Endothelial cell of umbilical vein (primary cell): ENCODE measurements at regions not wholly inside any gene's neighbourhood (a gene's known extent, or its start where the extent isn't known, plus 50 kb on each side); places are given as distances from the start of the nearest gene placed in this dataset.

ENCODE experiments used
- BruUV-seq: library from RNA; stranded (reverse); fragments of 400-500 nt; replicated peaks from 2 replicates; lab custom pipeline; 2021; lab: Mats Ljungman, UMichigan
- CTCF ChIA-PET: fragments of 300-600, 350-600 bp; sonication (Branson Sonifier 250); formaldehyde crosslinking; loops from one replicate; lab custom pipeline; 2021; ENCODE audit warnings: antibody characterized with exemption, inconsistent platforms; lab: Charles Lee
- POLR2A ChIA-PET: fragments of 300-600, 350-600 bp; sonication (Branson Sonifier 250); formaldehyde crosslinking; loops from one replicate; lab custom pipeline; 2021; ENCODE audit warnings: antibody characterized with exemption, inconsistent platforms; lab: Charles Lee
- DNase-seq: peaks from one replicate; pipeline ENCODE4 v3.0.0-alpha.2; 2011; ENCODE audit warnings: low read depth, low spot score
- FAIRE-seq: peaks from 2 replicates; lab custom pipeline; 2011; peaks lifted over from hg19 to GRCh38; lab: Jason Lieb, UNC
- H2AFZ ChIP-seq: 2 replicates; pipeline ENCODE4 v1.6.0; 2012; ENCODE audit warnings: low read depth, low read length, control low read depth, inconsistent platforms
- H3K27ac ChIP-seq: 2 replicates; pipeline ENCODE4 v1.5.1; 2011; ENCODE audit warnings: low read depth, mild to moderate bottlenecking, control low read depth, low read length, moderate library complexity; ENCODE audit not compliant: insufficient read depth
- H3K27me3 ChIP-seq, 2 experiments: 2 replicates each; pipeline versions ENCODE4 v1.6.0 to v1.6.1; 2011; ENCODE audit warnings: low read length in 2 of 2, mixed read lengths in 1 of 2; ENCODE audit not compliant: control insufficient read depth in 2 of 2, insufficient read depth in 2 of 2
- H3K36me3 ChIP-seq, 2 experiments: 2 replicates in 1 of 2; 3 replicates in 1 of 2; pipeline ENCODE4 v1.5.1; 2011; ENCODE audit warnings: low read length in 2 of 2, mild to moderate bottlenecking in 1 of 2, moderate library complexity in 1 of 2; ENCODE audit not compliant: control insufficient read depth in 2 of 2, insufficient read depth in 2 of 2; ENCODE audit errors: extremely low read depth in 1 of 2
- H3K4me1 ChIP-seq: 3 replicates; pipeline ENCODE4 v1.5.1; 2011; ENCODE audit warnings: mild to moderate bottlenecking, low read length; ENCODE audit not compliant: control insufficient read depth, insufficient read depth; ENCODE audit errors: extremely low read depth
- H3K4me2 ChIP-seq: 2 replicates; pipeline ENCODE4 v1.6.1; 2011; ENCODE audit warnings: low read length, control low read depth, mixed read lengths; ENCODE audit not compliant: insufficient read depth
- H3K4me3 ChIP-seq, 3 experiments: fragments of 200-600 bp in 1 of 3; sonication (generic), shearing (Covaris generic) in 1 of 3; replicated peaks in 1 of 3; 2 replicates each; pipeline ENCODE4 v1.5.1; 2011 to 2016; ENCODE audit warnings: control low read depth in 3 of 3, low read length in 3 of 3, mild to moderate bottlenecking in 2 of 3, inconsistent platforms in 1 of 3, low read depth in 1 of 3, moderate library complexity in 1 of 3; ENCODE audit not compliant: insufficient read depth in 1 of 3
- H3K79me2 ChIP-seq: 2 replicates; pipeline ENCODE4 v1.6.0; 2012; ENCODE audit warnings: low read length, inconsistent platforms; ENCODE audit not compliant: control insufficient read depth, insufficient read depth
- H3K9ac ChIP-seq: replicated peaks from 2 replicates; pipeline ENCODE3; 2011; ENCODE audit warnings: low read length, control low read depth; ENCODE audit not compliant: insufficient read depth; ENCODE audit errors: extremely low read depth
- H3K9me1 ChIP-seq: replicated peaks from 3 replicates; pipeline ENCODE4 v1.6.0; 2011; ENCODE audit warnings: mild to moderate bottlenecking, low read length; ENCODE audit not compliant: control insufficient read depth, insufficient read depth; ENCODE audit errors: extremely low read depth
- H3K9me3 ChIP-seq: replicated peaks from 2 replicates; pipeline ENCODE4 v1.5.1; 2012; ENCODE audit warnings: low read length, inconsistent platforms; ENCODE audit not compliant: control insufficient read depth, insufficient read depth
- H4K20me1 ChIP-seq: replicated peaks from 2 replicates; pipeline ENCODE3; 2011; ENCODE audit warnings: mild to moderate bottlenecking, low read length; ENCODE audit not compliant: control insufficient read depth, insufficient read depth; ENCODE audit errors: extremely low read depth
- EZH2 ChIP-seq: IDR thresholded peaks from 2 replicates; pipeline ENCODE4 v1.6.1; 2012; ENCODE audit warnings: borderline replicate concordance, low read depth, mild to moderate bottlenecking, moderate library complexity, low read length, inconsistent platforms; ENCODE audit not compliant: severe bottlenecking
- FOS ChIP-seq: IDR thresholded peaks from 2 replicates; pipeline ENCODE4 v1.6.1; 2011; ENCODE audit warnings: mild to moderate bottlenecking, low read length, moderate library complexity, borderline replicate concordance; ENCODE audit not compliant: insufficient read depth
- GATA2 ChIP-seq: IDR thresholded peaks from 2 replicates; pipeline ENCODE4 v1.7.0; 2011; ENCODE audit warnings: low read depth, mild to moderate bottlenecking, moderate library complexity, mixed read lengths, low read length; ENCODE audit not compliant: insufficient read length, insufficient read depth
- JUN ChIP-seq: IDR thresholded peaks from 2 replicates; pipeline ENCODE4 v1.6.1; 2011; ENCODE audit warnings: borderline replicate concordance, low read depth; ENCODE audit not compliant: insufficient read length, insufficient read depth
- POLR2A ChIP-seq: IDR thresholded peaks from 2 replicates; pipeline ENCODE4 v1.6.1; 2012; ENCODE audit warnings: low read depth, mild to moderate bottlenecking, control low read depth, low read length
- POLR2AphosphoS5 ChIP-seq: IDR thresholded peaks from 2 replicates; pipeline ENCODE4 v1.6.1; 2012; ENCODE audit warnings: low read depth, mild to moderate bottlenecking, control low read depth, low read length, moderate library complexity; ENCODE audit not compliant: insufficient read depth
- dilution Hi-C: fragments of 300-500 bp; cut with MboI; formaldehyde crosslinking; loops from one replicate; pipeline ENCODE4 v1.15.0; 2019; ENCODE audit warnings: low sequenced_read_pairs; ENCODE audit not compliant: extremely low pct_ligation_motif_present
- intact Hi-C: fragments of 100-400 bp; cut with micrococcal nuclease; formaldehyde crosslinking; loops from one replicate; pipeline ENCODE4 v1.10.0; 2022
- TF ChIP-seq, protein P1 (sequence below): IDR thresholded peaks from 2 replicates; pipeline ENCODE4 v1.6.1; 2011; ENCODE audit not compliant: insufficient read depth, insufficient read length

DNA sequence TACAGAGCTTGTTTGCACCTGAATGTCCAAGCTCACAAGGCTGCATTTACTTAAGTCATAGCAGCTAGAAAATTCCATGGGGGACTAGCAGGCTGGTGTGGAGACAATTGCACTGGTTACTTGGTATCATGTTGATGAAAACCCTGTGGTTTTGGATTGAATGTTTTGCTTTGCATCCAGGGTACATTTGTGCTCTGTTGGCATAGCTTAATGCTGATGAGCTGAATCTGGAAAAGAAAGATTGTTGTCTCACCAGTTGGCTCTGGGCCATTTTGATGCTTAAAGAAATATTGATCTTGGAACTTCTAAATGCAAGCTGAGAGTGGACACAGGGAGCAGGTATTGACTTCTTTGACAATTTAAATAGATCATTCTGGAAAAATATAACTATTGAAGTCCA lies 122.5 kb upstream of the MBL2 start:
- DNase-seq: no peak
- BruUV-seq: no TSS peak
- intact Hi-C loops (no loop called here), dilution Hi-C loops (no loop called here)
- H3K9me1 ChIP-seq: no peaks in the 10 kb centered on the region
- H3K27me3 ChIP-seq: peaks cover 4 to 9% of the 10 kb centered on the region in 2 experiments
- ChIA-PET CTCF (interaction anchor here (1.1 kb wide), 1 partner anchor 10 kb away, joined by 3 read pairs; no protein-coding TSS in a partner anchor), POLR2A (no interaction called here)
- H3K9me3 ChIP-seq: no peaks in the 10 kb centered on the region
- FAIRE-seq: no peak
- no peaks in the 10 kb centered on the region for H3K4me1 ChIP-seq
- no peaks in the 10 kb centered on the region for H3K79me2 ChIP-seq
- H3K4me2 ChIP-seq: no peak overlapping the region
- no peak overlapping the region for H3K27ac ChIP-seq
- TF ChIP-seq JUN: no peak
- H3K4me3 ChIP-seq: no peak overlapping the region
- no peak overlapping the region for H3K9ac ChIP-seq
- H2AFZ ChIP-seq: no peak overlapping the region
- H3K36me3 ChIP-seq: no peaks in the 10 kb centered on the region
- no peaks in the 10 kb centered on the region for H4K20me1 ChIP-seq

GRCh38 chr10:52890281-52890680 lies 117.7 kb upstream of the MBL2 start:
- H3K9me3 ChIP-seq: no peaks in the 10 kb centered on the region
- no peak for FAIRE-seq
- no peak overlapping the region for H3K9ac ChIP-seq
- H3K36me3 ChIP-seq: no peaks in the 10 kb centered on the region
- BruUV-seq: no TSS peak
- no peak overlapping the region for H3K4me3 ChIP-seq
- CTCF ChIA-PET: interaction anchor here (1.0 kb wide), 1 partner anchor 72 kb away, joined by 4 read pairs; no protein-coding TSS in a partner anchor
- H3K4me1 ChIP-seq: no peaks in the 10 kb centered on the region
- H3K27me3 ChIP-seq: peaks cover 4 to 12% of the 10 kb centered on the region in 2 experiments
- no peak overlapping the region for H3K4me2 ChIP-seq
- dilution Hi-C loops (no loop called here), intact Hi-C loops (no loop called here)
- H3K9me1 ChIP-seq: no peaks in the 10 kb centered on the region
- H3K27ac ChIP-seq: no peak overlapping the region
- H3K79me2 ChIP-seq: no peaks in the 10 kb centered on the region
- no peak for DNase-seq
- H2AFZ ChIP-seq: no peak overlapping the region
- no peak for TF ChIP-seq EZH2
- no peak for TF ChIP-seq POLR2A
- TF ChIP-seq, protein P1, sequence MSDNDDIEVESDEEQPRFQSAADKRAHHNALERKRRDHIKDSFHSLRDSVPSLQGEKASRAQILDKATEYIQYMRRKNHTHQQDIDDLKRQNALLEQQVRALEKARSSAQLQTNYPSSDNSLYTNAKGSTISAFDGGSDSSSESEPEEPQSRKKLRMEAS: no peak
- TF ChIP-seq GATA2: no peak
- TF ChIP-seq POLR2AphosphoS5: no peak
- no peak for TF ChIP-seq FOS
- no peaks in the 10 kb centered on the region for H4K20me1 ChIP-seq
- POLR2A ChIA-PET: no interaction called here
